GM18909 (cell line): ENCODE measurements at regions not wholly inside any gene's neighbourhood (a gene's known extent, or its start where the extent isn't known, plus 50 kb on each side); places are given as distances from the start of the nearest gene placed in this dataset.
A peak's percentile ranks its signal among the peaks of the same experiment; 100 is the strongest.

Source experiments
- ATAC-seq: cut with Tn5 transposase; IDR thresholded peaks from one replicate; pipeline ENCODE4 v1.9.1; 2021; ENCODE audit warnings: mild to moderate bottlenecking; ENCODE audit not compliant: unreplicated experiment, poor library complexity

GRCh38 chr10:33534416-33534815, 199.9 kb upstream of the NRP1 start:
- ATAC-seq = no peak

- ATAC-seq = no peak
Measured at GRCh38 chr10:33533612-33534011, 199.1 kb upstream of the NRP1 start.

- ATAC-seq = no peak
Measured at GRCh38 chr10:33532901-33533300, 198.4 kb upstream of the NRP1 start.

GRCh38 chr10:33529234-33529633, 194.8 kb upstream of the NRP1 start:
- no peak for ATAC-seq

GRCh38 chr10:33524966-33525365, 190.5 kb upstream of the NRP1 start:
- no peak for ATAC-seq

- ATAC-seq = no peak
Measured at GRCh38 chr10:33524041-33524440, 189.6 kb upstream of the NRP1 start.

- ATAC-seq = no peak
Measured at GRCh38 chr10:33523236-33523792, 188.8 kb upstream of the NRP1 start.

GRCh38 chr10:33521904-33522303, 187.4 kb upstream of the NRP1 start:
- ATAC-seq = no peak

- no peak for ATAC-seq
Measured at GRCh38 chr10:33521062-33521461, 186.6 kb upstream of the NRP1 start.

- ATAC-seq = no peak
Measured at GRCh38 chr10:33520223-33520622, 185.8 kb upstream of the NRP1 start.

- no peak for ATAC-seq
Measured at GRCh38 chr10:33519130-33519860, 184.8 kb upstream of the NRP1 start.

GRCh38 chr10:33510206-33510605, 175.7 kb upstream of the NRP1 start:
- ATAC-seq = no peak

- peak; percentile 71 for ATAC-seq
Measured at GRCh38 chr10:33509231-33509831, 174.9 kb upstream of the NRP1 start.

- no peak for ATAC-seq
Measured at GRCh38 chr10:33507662-33508425, 173.4 kb upstream of the NRP1 start.

- peak; percentile 89 for ATAC-seq
Measured at GRCh38 chr10:33506838-33507661, 172.6 kb upstream of the NRP1 start.

GRCh38 chr10:33506391-33506790, 171.9 kb upstream of the NRP1 start:
- peak; percentile 4 for ATAC-seq

- no peak for ATAC-seq
Measured at GRCh38 chr10:33501161-33501560, 166.7 kb upstream of the NRP1 start.

- ATAC-seq = no peak
Measured at GRCh38 chr10:33498391-33498891, 164.0 kb upstream of the NRP1 start.

GRCh38 chr10:33497338-33497737, 162.9 kb upstream of the NRP1 start:
- ATAC-seq = no peak

GRCh38 chr10:33496096-33496495, 161.6 kb upstream of the NRP1 start:
- ATAC-seq = no peak
